ENCODE measurements at regions not wholly inside any gene's neighbourhood (a gene's known extent, or its start where the extent isn't known, plus 50 kb on each side); places are given as distances from the start of the nearest gene placed in this dataset.
"Not testable (repeated sequence)": the region's sequence is repeated elsewhere in the genome, so short reads cannot be mapped to it uniquely, and the experiment has no call there.

DNA sequence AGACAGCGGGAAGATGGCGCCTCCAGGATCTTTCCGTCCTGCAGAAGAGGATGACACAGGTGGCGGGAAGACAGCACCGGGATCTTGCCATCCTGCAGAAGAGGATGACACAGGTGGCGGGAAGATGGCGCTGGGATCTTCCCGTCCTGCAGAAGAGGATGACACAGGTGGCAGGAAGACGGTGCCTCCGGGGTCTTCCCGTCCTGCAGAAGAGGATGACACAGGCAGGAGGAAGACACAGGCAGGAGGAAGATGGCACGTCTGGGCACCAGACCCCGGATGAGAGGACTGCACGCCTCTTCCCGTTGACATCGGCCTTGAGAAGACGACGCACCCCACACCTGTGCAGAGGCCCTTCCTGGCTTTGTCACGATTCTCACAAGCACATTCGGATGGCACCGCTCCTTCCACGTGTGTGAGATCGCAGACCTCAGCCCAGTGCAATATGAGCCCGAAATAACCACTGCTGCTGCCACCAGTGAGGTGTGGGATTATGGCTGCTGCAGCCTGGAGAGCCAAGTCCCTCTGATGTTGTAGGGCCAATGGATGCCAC, 79.4 kb upstream of the SNTG2 start:
- Mint-ChIP-seq H3K27me3 (peaks cover 7% of the 10 kb centered on the region), H3K36me3 (ENCODE audit: low read depth) (no peaks in the 10 kb centered on the region), H3K4me3 (no peak overlapping the region), H3K27ac (no peak overlapping the region), H3K4me1 (peaks cover 2% of the 10 kb centered on the region), H3K9me3 (no peaks in the 10 kb centered on the region)
- ATAC-seq: no peak
- DNase-seq: no peak

DNA sequence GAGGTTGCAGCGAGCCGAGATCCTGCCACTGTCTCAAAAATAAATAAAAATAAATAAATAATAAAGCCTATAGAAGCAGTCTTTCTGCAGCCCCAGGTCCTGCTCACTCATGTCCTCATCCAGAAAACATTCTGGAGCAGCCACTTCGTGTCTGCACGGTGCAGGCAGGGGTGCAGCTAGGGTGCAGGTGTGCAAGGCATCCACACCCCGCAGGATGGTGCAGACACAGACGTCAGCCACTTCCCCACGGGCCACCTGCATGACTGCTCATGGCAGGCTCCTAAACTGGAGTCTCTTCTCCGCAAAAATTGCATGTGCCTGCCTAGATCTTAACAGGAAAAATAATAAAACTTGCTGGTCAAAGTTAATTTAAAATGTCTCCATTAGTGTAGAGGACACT, 80.2 kb upstream of the SNTG2 start:
- DNase-seq (no peak), ATAC-seq (no peak)
- peaks cover 7% of the 10 kb centered on the region for H3K27me3 Mint-ChIP-seq
- peaks cover 2% of the 10 kb centered on the region for H3K4me1 Mint-ChIP-seq
- H3K27ac Mint-ChIP-seq: no peak overlapping the region
- H3K36me3 Mint-ChIP-seq (ENCODE audit: low read depth): no peaks in the 10 kb centered on the region
- H3K4me3 Mint-ChIP-seq: no peak overlapping the region
- no peaks in the 10 kb centered on the region for H3K9me3 Mint-ChIP-seq

DNA sequence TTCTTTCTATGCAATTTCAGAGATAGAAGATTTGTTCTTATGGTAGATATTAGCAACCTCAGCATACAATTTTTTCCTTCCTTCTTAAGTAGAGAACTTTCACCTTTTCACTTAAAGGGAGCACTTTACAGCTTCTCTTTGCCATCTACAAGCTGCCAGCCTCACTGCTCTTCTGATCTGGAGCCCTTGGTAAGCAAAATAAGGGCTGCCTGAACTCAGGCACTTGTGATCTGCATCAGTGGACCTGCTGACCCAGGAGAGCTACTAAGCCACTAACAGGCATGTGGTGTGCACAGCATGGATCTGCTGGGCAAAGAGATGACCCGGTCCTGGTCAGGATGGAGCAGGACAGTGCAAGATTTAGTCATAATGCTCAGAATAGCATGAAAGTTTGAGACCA, 80.8 kb upstream of the SNTG2 start:
- no peak overlapping the region for H3K27ac Mint-ChIP-seq
- no peaks in the 10 kb centered on the region for H3K9me3 Mint-ChIP-seq
- H3K36me3 Mint-ChIP-seq (ENCODE audit: low read depth): no peaks in the 10 kb centered on the region
- ATAC-seq: no peak
- H3K27me3 Mint-ChIP-seq: peaks cover 7% of the 10 kb centered on the region
- no peak overlapping the region for H3K4me3 Mint-ChIP-seq
- H3K4me1 Mint-ChIP-seq: peaks cover 2% of the 10 kb centered on the region
- DNase-seq: no peak

DNA sequence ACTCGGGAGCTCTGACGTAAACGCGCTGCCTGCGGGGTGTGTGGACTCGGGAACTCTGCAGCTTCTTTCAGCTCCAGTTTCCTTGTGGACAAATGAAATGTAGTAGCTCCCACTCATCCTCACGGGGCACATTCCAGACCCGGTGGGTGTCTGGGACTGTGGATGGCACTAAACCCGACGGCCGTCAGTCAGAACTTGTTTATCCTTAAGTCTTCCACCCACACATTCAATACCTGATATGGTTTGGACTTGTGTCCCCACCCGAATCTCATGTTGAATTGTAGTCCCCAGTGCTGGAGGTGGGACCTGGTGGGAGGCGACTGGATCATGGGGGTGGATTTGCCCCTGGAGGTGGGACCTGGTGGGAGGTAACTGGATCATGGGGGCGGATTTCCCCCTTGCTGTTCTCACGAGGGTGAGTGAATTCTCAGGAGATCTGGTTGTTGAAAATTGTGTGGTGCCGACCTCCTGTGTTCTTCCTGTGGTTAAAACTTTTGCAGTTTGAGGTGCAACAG, 81.2 kb upstream of the SNTG2 start:
- Mint-ChIP-seq H3K4me1 (peaks cover 2% of the 10 kb centered on the region), H3K27me3 (peaks cover 7% of the 10 kb centered on the region), H3K4me3 (no peak overlapping the region), H3K27ac (no peak overlapping the region), H3K9me3 (no peaks in the 10 kb centered on the region), H3K36me3 (ENCODE audit: low read depth) (no peaks in the 10 kb centered on the region)
- no peak for DNase-seq
- no peak for ATAC-seq

DNA sequence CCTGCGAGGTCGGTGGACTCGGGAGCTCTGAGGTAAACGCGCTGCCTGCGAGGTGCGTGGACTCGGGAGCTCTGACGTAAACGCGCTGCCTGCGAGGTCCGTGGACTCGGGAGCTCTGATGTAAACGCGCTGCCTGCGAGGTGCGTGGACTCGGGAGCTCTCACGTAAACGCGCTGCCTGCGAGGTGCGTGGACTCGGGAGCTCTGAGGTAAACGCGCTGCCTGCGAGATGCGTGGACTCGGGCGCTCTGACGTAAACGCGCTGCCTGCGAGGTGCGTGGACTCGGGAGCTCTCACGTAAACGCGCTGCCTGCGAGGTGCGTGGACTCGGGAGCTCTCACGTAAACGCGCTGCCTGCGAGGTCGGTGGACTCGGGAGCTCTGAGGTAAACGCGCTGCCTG, 81.8 kb upstream of the SNTG2 start:
- not testable (repeated sequence) for H3K27me3 Mint-ChIP-seq; H3K4me3 Mint-ChIP-seq; ATAC-seq; H3K36me3 Mint-ChIP-seq (ENCODE audit: low read depth); H3K27ac Mint-ChIP-seq; H3K9me3 Mint-ChIP-seq; DNase-seq; H3K4me1 Mint-ChIP-seq

DNA sequence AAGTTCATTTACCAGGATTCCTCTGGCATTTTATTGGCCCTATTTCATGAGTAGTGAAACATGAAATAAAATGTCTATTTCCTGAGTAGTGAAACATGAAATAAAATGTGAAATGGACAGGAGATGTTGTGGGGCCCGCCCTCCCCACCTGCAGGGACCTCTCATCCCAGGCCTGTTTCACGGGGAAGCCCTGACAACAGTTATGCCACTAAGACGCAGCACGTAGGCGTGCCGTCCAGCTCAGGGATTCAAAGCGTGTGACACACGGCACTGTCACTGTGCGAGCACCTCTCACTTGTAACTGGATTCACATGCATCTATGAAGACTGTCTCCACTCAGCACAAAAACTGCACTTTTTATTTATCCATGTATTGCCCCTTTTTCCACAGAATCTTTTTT, 83.4 kb upstream of the SNTG2 start:
- DNase-seq (no peak), ATAC-seq (no peak)
- H3K27me3 Mint-ChIP-seq: peaks cover 7% of the 10 kb centered on the region
- H3K4me1 Mint-ChIP-seq: peaks cover 2% of the 10 kb centered on the region
- no peaks in the 10 kb centered on the region for H3K9me3 Mint-ChIP-seq
- no peak overlapping the region for H3K27ac Mint-ChIP-seq
- no peak overlapping the region for H3K4me3 Mint-ChIP-seq
- no peaks in the 10 kb centered on the region for H3K36me3 Mint-ChIP-seq (ENCODE audit: low read depth)

DNA sequence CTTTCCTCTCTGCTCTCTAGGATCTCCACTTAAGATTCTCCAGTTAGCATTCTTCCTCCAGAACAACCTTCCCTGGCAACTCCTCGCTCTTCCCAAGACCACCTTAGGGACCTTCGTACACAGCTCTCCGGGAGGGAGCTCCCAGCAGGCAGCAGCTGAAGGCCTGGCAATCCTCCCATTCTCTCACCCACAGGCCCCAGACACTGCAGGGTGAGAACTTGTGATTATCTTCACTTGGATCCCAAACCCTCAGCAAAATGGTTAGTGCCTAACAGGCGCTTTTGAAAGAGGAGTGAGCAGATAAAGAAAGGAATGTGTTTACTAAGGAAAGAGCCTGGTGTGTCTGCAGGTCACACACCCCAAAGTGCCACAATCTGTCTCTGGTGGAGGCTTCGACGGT, 83.8 kb upstream of the SNTG2 start:
- ATAC-seq (no peak), DNase-seq (no peak)
- Mint-ChIP-seq H3K4me3 (no peak overlapping the region), H3K9me3 (no peaks in the 10 kb centered on the region), H3K27me3 (peaks cover 7% of the 10 kb centered on the region), H3K4me1 (peaks cover 2% of the 10 kb centered on the region), H3K36me3 (ENCODE audit: low read depth) (no peaks in the 10 kb centered on the region), H3K27ac (no peak overlapping the region)

DNA sequence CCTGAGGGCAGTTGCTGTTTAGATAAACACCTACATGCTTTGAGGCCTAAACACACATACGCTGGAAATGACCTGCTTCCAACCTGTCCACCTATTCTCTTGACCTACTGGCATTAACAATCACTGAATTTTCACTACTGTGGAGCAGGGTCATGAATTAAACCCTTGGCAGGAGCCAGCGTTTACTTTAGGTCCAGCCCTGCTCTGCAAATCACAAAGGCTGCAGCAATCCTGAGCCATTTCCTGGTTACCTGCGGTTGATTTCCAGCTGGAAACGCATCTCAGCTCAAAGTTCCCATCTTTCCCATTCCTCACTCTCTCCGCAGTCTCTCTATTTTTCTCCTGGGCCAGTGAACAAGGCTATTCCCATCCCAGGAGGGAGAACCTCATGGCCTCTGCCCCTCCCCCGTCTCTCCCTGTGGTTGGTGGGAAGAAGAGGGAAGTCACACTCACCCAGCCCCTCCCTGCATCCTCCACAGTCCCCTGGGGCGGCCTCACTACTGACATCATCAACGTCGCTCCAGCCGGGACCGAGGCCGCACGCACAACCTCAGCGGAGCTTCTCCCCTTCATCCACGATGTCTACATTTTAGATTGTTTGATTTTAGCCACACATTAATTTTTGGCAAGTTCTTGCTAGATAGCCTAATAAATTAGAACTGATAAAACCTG, 84.5 kb upstream of the SNTG2 start:
- no peak for ATAC-seq

DNA sequence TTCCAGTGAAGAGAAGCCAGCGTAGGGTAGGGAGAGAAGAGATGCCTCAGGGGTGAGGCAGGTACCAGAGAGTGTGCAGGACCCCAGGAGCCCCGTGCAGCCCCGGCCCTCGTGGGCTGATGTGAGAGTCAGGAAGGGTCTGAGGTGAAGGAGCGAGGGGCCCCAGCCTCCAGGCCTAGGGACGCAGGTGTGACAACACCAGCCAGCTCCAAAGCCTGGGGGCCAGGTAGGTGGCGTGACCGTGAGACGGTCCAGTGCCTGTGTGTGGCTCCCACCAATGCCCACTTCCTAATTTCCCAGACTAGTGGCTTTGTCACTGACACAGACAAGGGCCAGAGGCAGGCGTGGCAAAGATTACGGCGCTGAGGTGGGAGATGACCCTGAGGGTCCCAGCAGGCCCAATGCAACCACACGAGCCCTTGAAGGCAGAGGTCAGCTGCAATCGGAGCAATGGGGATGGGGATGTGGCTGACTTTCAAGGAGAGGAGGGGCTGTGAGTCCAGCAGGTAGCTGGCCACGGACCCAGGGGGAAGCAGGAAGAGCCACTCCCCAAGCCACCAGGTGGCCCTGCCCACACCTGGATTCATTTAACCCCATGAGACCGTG, 86.0 kb upstream of the SNTG2 start:
- no peak overlapping the region for H3K27ac Mint-ChIP-seq
- H3K4me3 Mint-ChIP-seq: no peak overlapping the region
- no peaks in the 10 kb centered on the region for H3K4me1 Mint-ChIP-seq
- no peaks in the 10 kb centered on the region for H3K36me3 Mint-ChIP-seq (ENCODE audit: low read depth)
- no peaks in the 10 kb centered on the region for H3K27me3 Mint-ChIP-seq
- DNase-seq (no peak), ATAC-seq (no peak)
- H3K9me3 Mint-ChIP-seq: no peaks in the 10 kb centered on the region

More for the DNA sequence above, 84.5 kb upstream of the SNTG2 start:
- Mint-ChIP-seq H3K27ac (no peak overlapping the region), H3K4me3 (no peak overlapping the region), H3K9me3 (no peaks in the 10 kb centered on the region), H3K4me1 (peaks cover 2% of the 10 kb centered on the region), H3K36me3 (ENCODE audit: low read depth) (no peaks in the 10 kb centered on the region), H3K27me3 (peaks cover 5% of the 10 kb centered on the region)
- DNase-seq: no peak

DNA sequence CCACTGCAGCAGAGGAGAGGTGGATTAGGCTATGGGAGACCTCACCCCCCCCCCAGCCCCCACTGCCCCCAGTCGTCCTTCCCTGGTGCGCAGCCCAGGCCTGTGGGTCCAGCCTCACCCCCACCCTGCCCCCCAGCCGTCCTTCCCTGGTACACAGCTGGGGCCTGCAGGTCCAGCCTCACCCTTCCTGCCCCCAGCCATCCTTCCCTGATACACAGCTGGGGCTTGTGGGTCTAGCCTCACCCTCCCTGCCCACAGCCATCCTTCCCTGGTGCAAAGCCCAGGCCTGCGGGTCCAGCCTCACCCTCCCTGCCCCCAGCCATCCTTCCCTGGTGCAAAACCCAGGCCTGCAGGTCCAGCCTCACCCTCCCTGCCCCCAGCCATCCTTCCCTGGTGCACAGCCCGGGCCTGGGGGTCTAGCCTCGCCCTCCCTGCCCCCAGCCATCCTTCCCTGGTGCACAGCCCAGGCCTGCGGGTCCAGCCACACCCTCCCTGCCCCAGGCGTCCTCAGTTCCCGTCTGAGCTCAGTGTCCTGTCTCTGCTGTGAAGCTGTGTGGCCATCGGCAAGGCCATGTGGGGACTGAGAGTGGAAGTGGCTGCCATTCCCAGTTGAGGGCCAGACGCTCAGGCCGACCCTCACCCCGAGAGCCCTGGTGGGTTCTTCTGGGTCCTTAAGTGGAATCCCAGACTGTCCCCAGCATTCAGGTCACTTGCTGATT, 86.8 kb upstream of the SNTG2 start:
- no peaks in the 10 kb centered on the region for H3K36me3 Mint-ChIP-seq (ENCODE audit: low read depth)
- H3K4me1 Mint-ChIP-seq: no peaks in the 10 kb centered on the region
- no peak overlapping the region for H3K4me3 Mint-ChIP-seq
- no peak for DNase-seq
- ATAC-seq: no peak
- H3K27ac Mint-ChIP-seq: no peak overlapping the region
- H3K9me3 Mint-ChIP-seq: no peaks in the 10 kb centered on the region
- no peaks in the 10 kb centered on the region for H3K27me3 Mint-ChIP-seq

DNA sequence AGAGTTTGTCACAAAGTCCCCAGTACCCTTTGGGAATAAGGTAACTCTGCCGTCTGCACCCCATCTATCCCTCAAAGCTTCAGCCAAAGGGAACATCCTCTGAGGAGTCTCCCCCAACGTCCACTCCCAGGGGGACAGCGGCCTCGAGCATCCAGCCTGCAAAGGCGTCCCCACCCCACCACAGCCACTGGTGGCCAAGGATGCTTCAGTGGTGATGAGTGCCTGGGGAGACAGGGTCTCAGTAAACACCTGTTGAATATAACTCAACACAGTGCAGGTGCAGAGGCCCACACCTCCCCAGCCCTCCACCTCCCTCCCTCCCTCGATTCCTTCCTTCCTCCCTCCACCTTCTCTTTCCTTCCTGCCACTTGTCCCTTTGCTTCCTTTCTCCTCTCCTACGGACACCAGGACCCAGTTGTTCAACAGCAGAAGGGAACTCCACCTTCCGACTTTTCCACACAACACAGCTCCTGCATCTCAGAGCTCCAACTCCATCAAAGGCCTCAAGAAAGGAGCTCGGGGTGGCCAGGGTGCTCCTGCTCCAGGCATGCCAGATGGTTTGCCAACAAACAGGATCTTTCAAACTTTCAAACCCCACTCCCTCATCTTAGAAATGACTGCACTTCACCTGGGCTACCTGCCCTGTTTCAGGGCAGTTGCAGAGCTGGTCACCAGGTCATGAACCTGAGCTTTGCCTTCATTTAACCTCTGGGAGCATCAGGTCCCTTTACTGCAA, 87.8 kb upstream of the SNTG2 start:
- no peak overlapping the region for H3K4me3 Mint-ChIP-seq
- H3K27me3 Mint-ChIP-seq: no peaks in the 10 kb centered on the region
- ATAC-seq (no peak), DNase-seq (no peak)
- H3K36me3 Mint-ChIP-seq (ENCODE audit: low read depth): no peaks in the 10 kb centered on the region
- H3K27ac Mint-ChIP-seq: no peak overlapping the region
- no peaks in the 10 kb centered on the region for H3K4me1 Mint-ChIP-seq
- H3K9me3 Mint-ChIP-seq: no peaks in the 10 kb centered on the region

DNA sequence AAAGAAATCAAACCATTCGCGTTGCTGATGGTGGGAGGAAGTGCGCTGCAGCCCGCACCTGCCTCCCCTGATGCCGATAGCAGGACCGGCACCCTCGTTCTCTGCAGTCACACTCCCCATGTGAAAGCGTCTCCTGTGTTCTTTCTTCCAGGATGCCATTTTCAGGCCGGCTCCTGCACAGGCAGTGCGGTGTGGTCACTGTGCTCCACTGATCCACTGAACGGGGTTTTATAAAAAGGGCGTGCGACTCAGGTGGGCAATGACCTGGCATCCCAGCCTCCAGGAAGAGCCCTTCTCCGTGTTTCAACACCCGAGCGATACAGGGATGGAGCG, 88.3 kb upstream of the SNTG2 start:
- Mint-ChIP-seq H3K4me1 (no peaks in the 10 kb centered on the region), H3K27me3 (no peaks in the 10 kb centered on the region), H3K27ac (no peak overlapping the region), H3K36me3 (ENCODE audit: low read depth) (no peaks in the 10 kb centered on the region), H3K9me3 (no peaks in the 10 kb centered on the region), H3K4me3 (no peak overlapping the region)
- no peak for ATAC-seq
- no peak for DNase-seq

DNA sequence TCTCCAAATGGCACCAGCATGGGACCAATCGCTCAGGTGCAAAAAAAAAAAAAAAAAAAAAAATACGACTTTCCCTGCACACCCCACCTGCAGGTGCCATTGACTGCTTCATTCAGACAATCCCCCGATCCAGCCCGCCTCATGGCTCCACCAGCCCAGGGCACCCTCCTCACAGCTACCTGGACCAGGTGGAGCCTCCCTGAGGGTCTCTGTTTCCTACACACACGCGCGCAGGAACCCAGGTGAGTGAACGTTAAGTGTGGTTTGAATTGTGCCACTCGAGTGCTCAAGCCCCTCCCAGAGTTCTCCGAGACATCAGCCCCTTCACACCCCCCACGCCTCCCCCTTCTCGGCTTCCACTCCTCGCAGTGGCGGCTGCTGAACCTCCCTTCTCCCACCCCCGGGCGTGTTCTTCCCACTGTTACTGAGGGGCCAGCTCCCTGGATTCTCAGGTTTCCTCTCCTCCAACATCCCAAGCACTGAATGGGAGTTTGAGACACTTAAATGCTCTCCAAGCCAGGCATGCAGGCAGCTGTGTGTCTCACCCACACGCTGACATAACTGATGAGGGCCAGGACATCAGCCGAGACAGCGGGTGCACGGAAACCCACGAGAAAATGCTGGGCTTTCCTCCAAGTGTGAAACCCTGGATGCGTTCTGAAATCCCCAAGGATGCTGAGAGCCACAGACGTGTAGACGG, 88.8 kb upstream of the SNTG2 start:
- ATAC-seq (no peak), DNase-seq (no peak)
- no peaks in the 10 kb centered on the region for H3K9me3 Mint-ChIP-seq
- no peaks in the 10 kb centered on the region for H3K4me1 Mint-ChIP-seq
- H3K4me3 Mint-ChIP-seq: no peak overlapping the region
- no peak overlapping the region for H3K27ac Mint-ChIP-seq
- H3K36me3 Mint-ChIP-seq (ENCODE audit: low read depth): no peaks in the 10 kb centered on the region
- H3K27me3 Mint-ChIP-seq: no peaks in the 10 kb centered on the region

DNA sequence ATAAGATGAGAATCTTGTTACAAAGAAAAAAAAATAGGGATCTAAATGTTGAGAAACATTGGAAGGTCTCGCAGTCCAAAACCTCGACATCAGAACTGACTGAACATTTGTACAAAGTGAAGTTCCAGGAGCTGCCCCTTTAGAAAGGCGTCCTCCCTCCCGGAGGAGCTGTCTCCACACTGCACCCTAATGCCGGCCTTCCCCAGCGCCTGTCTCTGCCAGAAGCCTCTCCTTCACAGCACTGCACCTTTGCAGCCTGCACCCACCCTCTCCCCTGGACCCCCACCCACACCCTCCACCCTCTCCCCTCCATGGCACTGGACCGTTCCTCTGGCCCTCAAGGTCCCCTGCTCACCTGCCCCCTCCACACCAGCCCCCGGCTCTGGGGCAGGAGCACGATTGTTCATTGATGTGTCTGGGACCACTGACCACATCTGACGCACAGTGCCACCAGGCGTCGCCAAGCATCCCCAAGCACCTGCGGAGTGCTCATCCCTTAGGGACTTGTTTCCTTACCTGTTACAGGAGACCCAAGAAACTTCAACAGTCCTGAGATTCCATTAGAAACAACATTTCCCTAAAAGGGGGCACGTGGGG, 90.3 kb upstream of the SNTG2 start:
- DNase-seq (no peak), ATAC-seq (no peak)
- Mint-ChIP-seq H3K4me3 (no peak overlapping the region), H3K4me1 (peaks cover 4% of the 10 kb centered on the region), H3K27ac (no peak overlapping the region), H3K36me3 (ENCODE audit: low read depth) (no peaks in the 10 kb centered on the region), H3K9me3 (peaks cover 5% of the 10 kb centered on the region), H3K27me3 (no peaks in the 10 kb centered on the region)

Data from activated naive CD8-positive, alpha-beta T cell treated with anti-CD3 and anti-CD28 coated beads, Interleukin-2, amount 50 U/mL, for 24 hours (primary cell).